ENCODE measurements at regions not wholly inside any gene's neighbourhood (a gene's known extent, or its start where the extent isn't known, plus 50 kb on each side); places are given as distances from the start of the nearest gene placed in this dataset.

GRCh38 chr13:87769445-87769844 lies 98.3 kb downstream of the SLITRK5 start:
- TF ChIP-seq CTCF (conservative IDR thresholded peaks at IDR 0.05) (no peak), EZH2 (IDR thresholded peaks at IDR 0.05; ENCODE audit: low read depth) (no peak)
